ENCODE measurements at regions not wholly inside any gene's neighbourhood (a gene's known extent, or its start where the extent isn't known, plus 50 kb on each side); places are given as distances from the start of the nearest gene placed in this dataset.

DNA sequence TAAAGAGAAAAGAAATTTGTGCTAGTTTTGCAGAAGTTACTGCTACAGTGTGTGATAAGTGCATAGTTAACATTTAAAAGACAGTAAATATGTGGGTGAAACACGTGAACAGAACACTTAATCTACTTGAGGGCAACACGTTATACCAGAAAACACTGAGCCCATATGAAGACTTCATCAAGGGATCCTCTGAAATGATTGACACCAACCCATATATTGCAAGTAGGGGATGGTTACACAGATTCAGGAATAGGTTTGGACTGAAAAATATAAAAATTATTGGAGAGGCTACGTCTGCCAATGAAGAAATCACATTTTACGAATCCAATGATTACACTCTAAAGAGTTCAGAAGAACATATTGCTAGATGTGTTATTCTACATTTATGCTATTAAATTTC lies 185.6 kb downstream of the GPX5 start:
- no peaks in the 10 kb centered on the region for H3K27me3 ChIP-seq (ENCODE audit: insufficient read depth, low read depth)
- no peak overlapping the region for H2AFZ ChIP-seq (ENCODE audit: low read depth)
- no peak overlapping the region for H3K9ac ChIP-seq
- no peak overlapping the region for H3K4me2 ChIP-seq
- no peaks in the 10 kb centered on the region for H3K36me3 ChIP-seq (ENCODE audit: insufficient read depth)
- no peaks in the 10 kb centered on the region for H3K4me1 ChIP-seq (ENCODE audit: low read depth, poor library complexity, severe bottlenecking)
- no peak overlapping the region for H3K27ac ChIP-seq
- TF ChIP-seq, protein P1, sequence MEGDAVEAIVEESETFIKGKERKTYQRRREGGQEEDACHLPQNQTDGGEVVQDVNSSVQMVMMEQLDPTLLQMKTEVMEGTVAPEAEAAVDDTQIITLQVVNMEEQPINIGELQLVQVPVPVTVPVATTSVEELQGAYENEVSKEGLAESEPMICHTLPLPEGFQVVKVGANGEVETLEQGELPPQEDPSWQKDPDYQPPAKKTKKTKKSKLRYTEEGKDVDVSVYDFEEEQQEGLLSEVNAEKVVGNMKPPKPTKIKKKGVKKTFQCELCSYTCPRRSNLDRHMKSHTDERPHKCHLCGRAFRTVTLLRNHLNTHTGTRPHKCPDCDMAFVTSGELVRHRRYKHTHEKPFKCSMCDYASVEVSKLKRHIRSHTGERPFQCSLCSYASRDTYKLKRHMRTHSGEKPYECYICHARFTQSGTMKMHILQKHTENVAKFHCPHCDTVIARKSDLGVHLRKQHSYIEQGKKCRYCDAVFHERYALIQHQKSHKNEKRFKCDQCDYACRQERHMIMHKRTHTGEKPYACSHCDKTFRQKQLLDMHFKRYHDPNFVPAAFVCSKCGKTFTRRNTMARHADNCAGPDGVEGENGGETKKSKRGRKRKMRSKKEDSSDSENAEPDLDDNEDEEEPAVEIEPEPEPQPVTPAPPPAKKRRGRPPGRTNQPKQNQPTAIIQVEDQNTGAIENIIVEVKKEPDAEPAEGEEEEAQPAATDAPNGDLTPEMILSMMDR (conservative IDR thresholded peaks at IDR 0.05; ENCODE audit: low read depth, low read length), result no peak
- H3K4me3 ChIP-seq (IDR thresholded peaks at IDR 0.05; ENCODE audit: insufficient read depth, low read depth, low read length), result no peak overlapping the region
- H3K79me2 ChIP-seq (ENCODE audit: insufficient read depth, low read depth), result no peaks in the 10 kb centered on the region
- H4K20me1 ChIP-seq (ENCODE audit: insufficient read depth), result no peaks in the 10 kb centered on the region

DNA sequence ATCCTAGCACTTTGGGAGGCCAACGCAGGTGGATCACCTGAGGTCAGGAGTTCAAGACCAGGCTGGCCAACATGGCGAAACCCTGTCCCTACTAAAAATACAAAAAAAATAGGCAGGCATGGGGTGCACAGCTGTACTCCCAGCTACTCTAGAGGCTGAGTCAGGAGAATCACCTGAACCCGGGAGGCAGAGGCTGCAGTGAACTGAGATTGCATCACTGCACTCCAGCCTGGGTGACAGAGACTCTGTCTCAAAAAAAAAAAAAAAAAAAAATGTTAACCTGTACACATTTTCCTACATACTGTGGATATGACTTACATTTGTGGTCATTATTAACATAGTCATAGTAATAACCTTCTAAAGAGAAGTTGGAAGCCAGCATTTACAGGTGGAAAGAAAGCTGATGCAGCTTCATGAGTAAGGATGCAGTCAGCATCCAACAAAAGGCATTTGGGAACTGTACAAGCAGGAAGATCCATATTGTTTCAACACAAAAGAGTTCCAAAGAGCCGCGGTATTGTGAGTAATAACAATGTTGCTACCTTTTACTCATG lies 186.2 kb downstream of the GPX5 start:
- Histone ChIP-seq H3K36me3 (ENCODE audit: insufficient read depth) (no peaks in the 10 kb centered on the region), H3K4me2 (no peak overlapping the region), H3K27ac (no peak overlapping the region), H3K9ac (no peak overlapping the region), H4K20me1 (ENCODE audit: insufficient read depth) (no peaks in the 10 kb centered on the region), H3K4me1 (ENCODE audit: low read depth, poor library complexity, severe bottlenecking) (no peaks in the 10 kb centered on the region), H3K4me3 (IDR thresholded peaks at IDR 0.05; ENCODE audit: insufficient read depth, low read depth, low read length) (no peak overlapping the region), H2AFZ (ENCODE audit: low read depth) (no peak overlapping the region), H3K27me3 (ENCODE audit: insufficient read depth, low read depth) (no peaks in the 10 kb centered on the region), H3K79me2 (ENCODE audit: insufficient read depth, low read depth) (no peaks in the 10 kb centered on the region)
- TF ChIP-seq, protein P1 (conservative IDR thresholded peaks at IDR 0.05; ENCODE audit: low read depth, low read length), result no peak

DNA sequence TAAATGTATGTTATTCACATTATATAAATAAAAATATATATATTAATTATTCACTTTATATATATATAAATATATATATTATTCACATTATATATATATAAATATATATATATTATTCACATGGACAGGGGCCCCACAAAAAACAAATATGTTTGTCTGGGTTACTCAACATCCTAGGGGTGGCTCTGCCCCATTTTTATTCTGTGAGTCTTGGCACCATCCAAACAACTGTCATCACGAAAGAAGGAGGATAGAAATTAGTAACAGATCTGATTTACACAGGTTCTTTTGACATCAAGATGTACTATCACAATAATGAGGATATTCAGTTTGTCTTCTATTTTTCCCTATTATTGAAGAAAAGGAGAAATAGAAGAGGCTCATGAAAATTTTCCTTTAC lies 187.3 kb downstream of the GPX5 start:
- Histone ChIP-seq H4K20me1 (ENCODE audit: insufficient read depth) (no peaks in the 10 kb centered on the region), H3K9ac (no peak overlapping the region), H3K4me3 (IDR thresholded peaks at IDR 0.05; ENCODE audit: insufficient read depth, low read depth, low read length) (no peak overlapping the region), H3K4me1 (ENCODE audit: low read depth, poor library complexity, severe bottlenecking) (no peaks in the 10 kb centered on the region), H2AFZ (ENCODE audit: low read depth) (no peak overlapping the region), H3K4me2 (no peak overlapping the region), H3K79me2 (ENCODE audit: insufficient read depth, low read depth) (no peaks in the 10 kb centered on the region), H3K27me3 (ENCODE audit: insufficient read depth, low read depth) (no peaks in the 10 kb centered on the region), H3K27ac (no peak overlapping the region), H3K36me3 (ENCODE audit: insufficient read depth) (no peaks in the 10 kb centered on the region)
- TF ChIP-seq, protein P1 (conservative IDR thresholded peaks at IDR 0.05; ENCODE audit: low read depth, low read length), result no peak

DNA sequence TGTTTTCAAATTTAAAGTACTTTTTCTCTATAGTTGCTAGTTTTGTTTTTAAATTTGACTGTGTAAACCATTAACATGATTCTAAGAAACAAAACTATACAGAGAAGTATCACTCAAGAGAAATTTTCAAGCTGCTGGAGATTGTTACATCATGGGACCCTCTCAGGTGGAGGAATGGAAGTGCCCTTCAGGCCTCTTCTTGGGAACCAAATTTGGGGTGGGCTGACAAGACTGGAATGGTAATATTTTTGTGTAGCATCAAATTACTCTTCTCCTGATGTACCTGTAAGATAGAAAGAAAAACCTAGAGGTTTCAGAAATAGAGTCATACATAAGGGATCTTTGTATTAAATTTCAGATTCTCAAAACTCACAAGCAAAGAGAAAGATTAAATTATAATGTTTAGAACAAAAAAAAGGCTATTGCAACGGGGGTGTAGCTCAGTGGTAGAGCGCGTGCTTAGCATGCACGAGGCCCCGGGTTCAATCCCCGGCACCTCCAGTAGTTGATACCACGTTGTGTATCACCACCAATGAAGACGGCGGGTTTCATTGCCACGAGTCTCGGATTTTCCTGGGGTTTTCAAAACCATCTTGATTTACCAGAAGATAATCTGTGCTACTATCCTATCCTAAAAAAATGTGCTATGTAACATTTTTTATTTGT lies 193.7 kb downstream of the GPX5 start:
- Histone ChIP-seq H3K4me2 (0 out of 2 replicates have a peak overlapping the region, but pooled peaks have one; percentile 25), H4K20me1 (ENCODE audit: insufficient read depth) (no peaks in the 10 kb centered on the region), H3K27ac (no peak overlapping the region), H3K9ac (no peak overlapping the region), H3K4me3 (IDR thresholded peaks at IDR 0.05; ENCODE audit: insufficient read depth, low read depth, low read length) (no peak overlapping the region), H2AFZ (ENCODE audit: low read depth) (no peak overlapping the region), H3K36me3 (ENCODE audit: insufficient read depth) (no peaks in the 10 kb centered on the region), H3K79me2 (ENCODE audit: insufficient read depth, low read depth) (no peaks in the 10 kb centered on the region), H3K4me1 (ENCODE audit: low read depth, poor library complexity, severe bottlenecking) (no peaks in the 10 kb centered on the region), H3K27me3 (ENCODE audit: insufficient read depth, low read depth) (no peaks in the 10 kb centered on the region)
- TF ChIP-seq, protein P1 (conservative IDR thresholded peaks at IDR 0.05; ENCODE audit: low read depth, low read length), result no peak

Measured in KMS-11 (cell line).